ENCODE measurements at regions not wholly inside any gene's neighbourhood (a gene's known extent, or its start where the extent isn't known, plus 50 kb on each side); places are given as distances from the start of the nearest gene placed in this dataset.

- intact Hi-C loops (cut with micrococcal nuclease) = loop anchor here (10.0 kb wide), 1 partner anchor 121 kb away; no protein-coding TSS in a partner anchor
- H3K9ac ChIP-seq (ENCODE audit: insufficient read depth in 1 of 2, low read depth in 2 of 2, low read length in 2 of 2) = no peak overlapping the region
- no peaks in the 10 kb centered on the region for H3K36me3 ChIP-seq (ENCODE audit: control insufficient read depth, insufficient read depth, low read length)
- ChIA-PET CTCF (ENCODE audit: low intra/inter-chr PET ratio) (no interaction called here), POLR2A (interaction anchor here (0.9 to 3.4 kb wide), 2 partner anchors 8 to 10 kb away, joined by 4 to 9 read pairs; no protein-coding TSS in a partner anchor)
- H3K4me2 ChIP-seq (ENCODE audit: insufficient read depth, low read length) = no peak overlapping the region
- H3K27me3 ChIP-seq (ENCODE audit: control insufficient read depth in 2 of 2, insufficient read depth in 2 of 2, low read length in 2 of 2) = no peaks in the 10 kb centered on the region
- H3K4me3 ChIP-seq = no peak overlapping the region
- no peaks in the 10 kb centered on the region for H3K9me1 ChIP-seq (ENCODE audit: control insufficient read depth, insufficient read depth, low read length)
- H3K9me3 ChIP-seq (replicated peaks; ENCODE audit: control insufficient read depth, insufficient read depth, low read depth, low read length) = no peaks in the 10 kb centered on the region
- WGBS (ENCODE audit: insufficient coverage, low coverage, missing lambda C conversion rate) = 0% methylated on average over 5 of the region's 5 CpGs
- no peaks in the 10 kb centered on the region for H4K20me1 ChIP-seq (replicated peaks; ENCODE audit: control insufficient read depth, insufficient read depth, low read length)
- no peak for TF ChIP-seq ZNF134 (CRISPR knock-in tag; conservative IDR thresholded peaks at IDR 0.05)
- TF ChIP-seq ARHGAP35 (IDR thresholded peaks at IDR 0.05; ENCODE audit: partially characterized antibody) = no peak
- no peak for TF ChIP-seq NFXL1 (CRISPR knock-in tag; IDR thresholded peaks at IDR 0.05)
- TF ChIP-seq DACH1 (IDR thresholded peaks at IDR 0.05; ENCODE audit: partially characterized antibody) = no peak
- no peak for TF ChIP-seq MNT (conservative IDR thresholded peaks at IDR 0.05)
- TF ChIP-seq NELFE (IDR thresholded peaks at IDR 0.05; ENCODE audit: insufficient read depth, insufficient read length) = no peak
- TF ChIP-seq NRF1 (conservative IDR thresholded peaks at IDR 0.05 in 1 of 2, IDR thresholded peaks at IDR 0.05 in 1 of 2) = no peak
- TF ChIP-seq CREB3 (tag; conservative IDR thresholded peaks at IDR 0.05; ENCODE audit: low read depth) = no peak
- no peak for TF ChIP-seq CBX5 (IDR thresholded peaks at IDR 0.05; ENCODE audit: borderline replicate concordance, low read depth)
- no peak for TF ChIP-seq TCF15 (CRISPR knock-in tag; IDR thresholded peaks at IDR 0.05)
- no peak for TF ChIP-seq ZNF695 (CRISPR knock-in tag; IDR thresholded peaks at IDR 0.05)
- TF ChIP-seq CCNT2 (IDR thresholded peaks at IDR 0.05; ENCODE audit: borderline replicate concordance, extremely low read depth, insufficient read length, low read depth, low read length) = no peak
- TF ChIP-seq NFIX (CRISPR knock-in tag; IDR thresholded peaks at IDR 0.05; ENCODE audit: low read depth) = no peak
- TF ChIP-seq NR2C1 (IDR thresholded peaks at IDR 0.05) = no peak
- no peak for TF ChIP-seq NR2C1 (tag; IDR thresholded peaks at IDR 0.05)
- no peak for TF ChIP-seq HNRNPL (IDR thresholded peaks at IDR 0.05; ENCODE audit: low read depth, low read length)
- TF ChIP-seq CC2D1A (IDR thresholded peaks at IDR 0.05) = no peak
- TF ChIP-seq ZFP36 (IDR thresholded peaks at IDR 0.05; ENCODE audit: low read depth, low read length, partially characterized antibody) = no peak
- DNase-seq (ENCODE audit: extremely low read depth in 1 of 4, low spot score in 3 of 4) = no peak
- H3K79me2 ChIP-seq (ENCODE audit: control insufficient read depth, insufficient read depth, low read length) = no peaks in the 10 kb centered on the region
- in situ Hi-C loops (cut with MboI) = no loop called here
- no peaks in the 10 kb centered on the region for H3K4me1 ChIP-seq (replicated peaks in 1 of 2; ENCODE audit: control insufficient read depth in 2 of 2, insufficient read depth in 2 of 2, low read length in 2 of 2)
- no TSS peak for BruUV-seq (replicated peaks)
- no peak for ATAC-seq
- H3K27ac ChIP-seq (ENCODE audit: extremely low read depth, low read depth, low read length) = no peak overlapping the region
- peak; percentile 15 for FAIRE-seq
- no peak overlapping the region for H2AFZ ChIP-seq (ENCODE audit: low read depth, low read length)
Measured at GRCh38 chr6:16955899-16956298, 146.0 kb upstream of the STMND1 start.

Data from K562 (cell line).